ENCODE measurements at regions not wholly inside any gene's neighbourhood (a gene's known extent, or its start where the extent isn't known, plus 50 kb on each side); places are given as distances from the start of the nearest gene placed in this dataset.

GRCh38 chrX:10288373-10288975 is 131.7 kb downstream of the CLCN4 start:
- DNase-seq = no peak

- no peak for DNase-seq
Observed at GRCh38 chrX:10296576-10296975, 139.8 kb downstream of the CLCN4 start.

DNA sequence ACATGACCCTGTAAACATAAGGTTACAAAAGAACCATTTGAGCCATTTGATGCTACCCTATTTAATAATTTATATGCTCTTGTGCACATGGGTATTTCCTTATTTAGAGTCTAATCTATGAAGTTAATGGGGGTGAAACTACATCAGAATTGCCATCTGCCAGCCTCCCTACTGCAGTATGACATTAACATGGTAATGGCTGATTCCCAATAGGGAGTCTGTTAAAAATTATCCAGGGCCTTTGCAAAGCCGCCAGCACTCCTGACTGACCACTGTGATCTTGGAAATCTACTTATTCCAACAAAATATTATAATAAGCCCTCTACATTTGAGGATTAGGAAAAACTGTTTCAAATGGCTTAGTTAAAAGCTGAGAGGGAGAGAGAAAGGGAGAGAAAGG is 153.7 kb downstream of the CLCN4 start:
- no peak for DNase-seq

- no peak for DNase-seq
Observed at GRCh38 chrX:10314530-10315104, 157.8 kb downstream of the CLCN4 start.

DNA sequence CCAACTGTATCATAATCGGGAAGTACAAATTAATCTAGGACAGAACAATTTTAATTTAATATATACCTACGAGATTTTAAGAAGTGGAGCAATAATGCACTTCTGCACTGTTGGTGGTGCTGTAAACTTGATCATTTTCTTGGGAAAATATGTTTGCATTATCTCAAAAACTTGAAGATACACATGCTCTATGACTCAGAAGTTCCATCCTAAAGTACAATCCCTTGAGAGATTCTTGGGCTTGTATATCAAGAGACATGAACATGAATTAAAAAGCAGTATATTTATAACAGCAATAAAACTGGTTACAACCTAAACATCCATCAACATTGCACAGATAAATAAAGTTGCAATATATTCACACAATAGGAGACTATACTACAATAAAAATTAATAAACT is 168.8 kb downstream of the CLCN4 start:
- DNase-seq = no peak

DNA sequence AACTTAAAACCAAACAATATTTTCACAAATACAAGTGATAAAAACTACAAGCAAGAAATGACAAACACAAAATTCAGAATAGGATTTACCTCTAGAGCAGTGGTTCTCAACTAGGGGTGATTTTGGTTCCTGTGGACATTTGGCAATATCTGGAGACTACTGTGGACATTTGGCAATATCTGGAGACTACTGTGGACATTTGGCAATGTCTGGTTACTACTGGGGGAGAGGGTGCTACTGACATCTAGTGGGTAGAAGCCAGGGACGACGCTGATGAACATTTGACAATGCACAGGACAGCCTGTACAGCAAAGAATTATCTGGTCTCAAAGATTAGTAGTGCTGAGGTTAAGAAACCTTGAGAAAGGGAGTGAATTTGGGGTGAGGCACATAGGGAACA is 169.8 kb downstream of the CLCN4 start:
- peak; percentile 1 to 2 for DNase-seq

DNA sequence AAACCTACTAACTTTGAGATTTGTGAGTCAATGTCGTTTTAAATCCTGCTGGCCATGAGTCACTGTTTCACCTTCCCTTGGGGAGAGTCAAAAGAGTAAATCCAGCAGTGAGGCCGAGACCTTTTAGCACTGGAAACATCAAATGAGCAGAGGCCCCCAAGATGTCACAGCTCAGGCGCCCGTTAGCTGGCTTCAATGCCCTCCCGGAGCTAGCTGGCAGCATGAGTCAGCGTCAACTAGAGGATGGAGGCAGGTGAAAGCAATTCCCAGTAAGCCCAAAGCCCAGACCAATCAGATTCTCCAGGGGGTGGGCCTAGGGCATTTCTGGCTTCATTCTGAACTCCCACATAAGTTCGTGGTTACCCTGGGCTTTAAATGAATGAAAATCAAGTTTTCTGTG is 170.9 kb downstream of the CLCN4 start:
- DNase-seq = no peak

- DNase-seq = no peak
Observed at GRCh38 chrX:10329984-10330383, 173.2 kb downstream of the CLCN4 start.

- no peak for DNase-seq
Observed at GRCh38 chrX:10341309-10341708, 184.5 kb downstream of the CLCN4 start.

DNA sequence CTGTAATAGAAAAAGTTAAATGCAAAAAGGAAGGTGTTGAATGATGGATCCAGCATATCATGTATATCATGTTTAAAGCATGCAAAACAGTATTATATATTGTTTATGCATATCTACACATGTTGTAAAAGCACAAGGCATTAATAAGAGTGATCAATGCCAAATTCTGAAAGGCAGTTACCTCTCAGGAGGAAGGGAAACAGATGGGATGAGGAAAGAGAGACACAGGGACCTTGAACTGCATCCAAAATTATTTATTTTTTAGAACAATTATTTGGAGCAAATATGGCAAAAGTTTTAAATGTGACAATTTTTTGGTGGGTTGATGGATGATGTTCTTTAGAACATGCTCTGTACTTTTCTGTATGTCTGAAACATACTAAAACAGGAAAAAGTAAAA is 193.4 kb downstream of the CLCN4 start:
- no peak for DNase-seq

GRCh38 chrX:10350981-10351380 is 194.2 kb downstream of the CLCN4 start:
- DNase-seq = no peak

- no peak for DNase-seq
Observed at GRCh38 chrX:10352536-10352935, 195.8 kb downstream of the CLCN4 start.

- no peak for DNase-seq
Observed at GRCh38 chrX:10356979-10357378, 200.2 kb downstream of the CLCN4 start.

- no peak for DNase-seq
Observed at GRCh38 chrX:10358958-10359357, 202.2 kb downstream of the CLCN4 start.

- DNase-seq = no peak
Observed at GRCh38 chrX:10360116-10360515, 203.3 kb downstream of the CLCN4 start.

- no peak for DNase-seq
Observed at GRCh38 chrX:10365532-10366265, 208.9 kb downstream of the CLCN4 start.

DNA sequence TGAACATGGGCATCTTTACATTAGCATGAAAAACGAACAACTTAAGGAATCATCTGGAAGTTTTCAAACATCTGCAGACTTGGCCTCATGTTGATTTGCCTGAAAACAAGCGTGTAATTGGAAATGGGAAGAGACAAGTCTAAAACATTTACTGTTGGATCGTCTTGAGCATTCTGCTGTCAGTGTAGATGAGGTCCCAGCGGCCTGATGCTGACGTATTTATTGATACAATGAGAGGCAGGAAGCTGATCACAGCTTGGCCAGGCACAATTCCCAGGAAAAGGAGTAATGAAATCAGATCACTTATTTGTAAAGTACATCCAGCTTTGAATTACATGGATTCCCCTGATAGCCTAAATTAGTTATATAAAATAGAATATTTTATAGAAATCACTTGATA is 210.6 kb downstream of the CLCN4 start:
- no peak for DNase-seq

DNA sequence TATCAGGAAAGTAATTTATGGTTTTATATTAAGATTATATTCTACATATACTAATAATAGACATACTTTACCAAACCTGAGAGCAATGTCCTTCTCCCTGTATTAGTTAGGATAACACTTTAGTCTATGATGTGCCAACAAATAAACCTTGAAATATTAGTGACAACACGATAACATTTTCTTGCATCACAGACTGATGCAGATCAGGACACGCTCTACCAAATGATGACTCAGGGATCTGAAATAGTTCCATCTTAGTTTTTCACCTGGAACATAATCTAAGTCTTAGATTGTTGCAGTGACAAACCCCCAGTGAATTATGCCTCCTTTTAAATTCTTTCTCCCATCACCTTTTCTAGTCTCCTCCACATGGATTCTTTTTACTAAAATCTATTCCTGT is 214.2 kb downstream of the CLCN4 start:
- no peak for DNase-seq

GRCh38 chrX:10377427-10377826 is 220.7 kb downstream of the CLCN4 start:
- DNase-seq = no peak

- DNase-seq = no peak
Observed at GRCh38 chrX:10379878-10380277, 223.1 kb downstream of the CLCN4 start.

DNA sequence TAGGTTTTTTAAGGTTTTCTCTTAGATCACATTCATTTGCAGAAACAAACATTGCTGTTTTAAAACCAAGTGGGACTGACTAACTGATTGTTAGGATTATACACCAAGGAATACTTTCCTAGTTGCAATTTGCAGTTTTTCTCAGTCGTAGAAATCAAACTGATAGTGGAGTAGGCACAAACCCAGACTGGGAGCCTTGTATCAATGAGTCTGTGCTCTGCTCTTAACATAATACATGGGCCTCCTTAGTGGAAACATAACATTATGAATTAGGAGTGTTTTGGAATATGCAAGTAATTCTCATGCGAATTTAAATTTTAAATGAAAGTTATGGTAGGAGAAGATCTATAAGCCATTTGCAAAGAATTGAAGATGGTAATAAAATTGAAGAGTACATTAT is 223.5 kb downstream of the CLCN4 start:
- DNase-seq = no peak

GRCh38 chrX:10381193-10381592 is 224.4 kb downstream of the CLCN4 start:
- DNase-seq = no peak

DNA sequence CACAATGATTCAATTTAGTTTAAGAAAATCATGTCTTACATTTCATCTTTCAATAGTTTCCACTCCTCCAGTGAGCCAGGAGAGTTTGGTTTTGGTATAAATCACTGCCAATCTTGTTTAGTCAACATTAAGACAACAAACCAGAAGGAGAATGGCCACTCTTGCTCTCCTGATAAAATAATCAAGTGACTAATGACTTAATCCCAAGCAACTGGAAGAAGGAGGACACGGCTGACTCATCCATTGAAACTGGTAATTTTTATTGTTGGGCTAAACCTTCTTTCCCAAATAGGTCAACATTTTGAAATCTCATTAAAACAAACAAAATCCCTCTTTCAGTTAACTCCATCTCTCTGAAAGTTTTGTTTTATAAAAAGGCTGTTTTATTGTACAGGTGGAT is 230.2 kb downstream of the CLCN4 start:
- no peak for DNase-seq

DNA sequence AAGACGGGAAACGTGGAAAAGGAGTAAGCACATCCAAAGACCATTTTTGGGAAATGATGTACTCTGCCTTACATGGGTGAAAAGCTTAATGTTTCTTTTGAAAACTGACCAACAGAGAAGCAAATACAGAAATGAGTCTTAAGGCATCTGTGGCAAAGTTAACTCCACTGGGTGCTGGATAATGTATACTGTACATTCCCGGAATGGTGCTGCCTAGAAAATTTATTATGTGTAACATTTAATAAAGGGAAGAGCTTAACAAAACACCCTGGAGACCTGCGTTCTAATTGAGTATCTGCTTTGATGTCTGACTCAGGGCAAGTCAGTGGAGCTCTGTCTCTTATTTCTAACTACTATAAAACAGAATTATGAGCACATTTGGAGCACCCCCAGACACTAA is 230.2 kb downstream of the MID1 start:
- no peak for DNase-seq

Measured in inflammatory macrophage (primary cell).